Ureter (tissue), 1 donor: ENCODE measurements at regions not wholly inside any gene's neighbourhood (a gene's known extent, or its start where the extent isn't known, plus 50 kb on each side); places are given as distances from the start of the nearest gene placed in this dataset.
"Not testable (repeated sequence)": the region's sequence is repeated elsewhere in the genome, so short reads cannot be mapped to it uniquely, and the experiment has no call there.

Experiments used
- DNase-seq: peaks from one replicate; pipeline ENCODE4 v3.0.0-alpha.2; 2020; ENCODE audit warnings: low spot score
- donor health status: DM: yes; HTN: yes; CAD: no.

- no peak for DNase-seq
Observed at GRCh38 chr7:142500366-142500765, 242.5 kb upstream of the PRSS58 start.

GRCh38 chr7:142499635-142500034, 241.8 kb upstream of the PRSS58 start:
- no peak for DNase-seq

GRCh38 chr7:142498364-142498763, 240.5 kb upstream of the PRSS58 start:
- DNase-seq, result no peak

- DNase-seq, result no peak
Observed at GRCh38 chr7:142496545-142496991, 238.7 kb upstream of the PRSS58 start.

GRCh38 chr7:142495879-142496278, 238.0 kb upstream of the PRSS58 start:
- DNase-seq, result not testable (repeated sequence)

GRCh38 chr7:142495301-142495700, 237.4 kb upstream of the PRSS58 start:
- DNase-seq, result not testable (repeated sequence)

GRCh38 chr7:142494021-142494420, 236.2 kb upstream of the PRSS58 start:
- DNase-seq, result no peak

- DNase-seq, result no peak
Observed at GRCh38 chr7:142488842-142489241, 231.0 kb upstream of the PRSS58 start.

GRCh38 chr7:142488036-142488633, 230.3 kb upstream of the PRSS58 start:
- DNase-seq, result no peak

GRCh38 chr7:142487565-142487964, 229.7 kb upstream of the PRSS58 start:
- not testable (repeated sequence) for DNase-seq

GRCh38 chr7:142487124-142487523, 229.3 kb upstream of the PRSS58 start:
- no peak for DNase-seq

GRCh38 chr7:142485617-142486226, 227.9 kb upstream of the PRSS58 start:
- no peak for DNase-seq

- no peak for DNase-seq
Observed at GRCh38 chr7:142483659-142484317, 225.9 kb upstream of the PRSS58 start.

- DNase-seq, result no peak
Observed at GRCh38 chr7:142482891-142483658, 225.2 kb upstream of the PRSS58 start.

- no peak for DNase-seq
Observed at GRCh38 chr7:142481548-142481947, 223.7 kb upstream of the PRSS58 start.

- DNase-seq, result no peak
Observed at GRCh38 chr7:142478479-142479220, 220.8 kb upstream of the PRSS58 start.

- not testable (repeated sequence) for DNase-seq
Observed at GRCh38 chr7:142477801-142478200, 219.9 kb upstream of the PRSS58 start.

GRCh38 chr7:142477079-142477651, 219.3 kb upstream of the PRSS58 start:
- DNase-seq, result no peak

GRCh38 chr7:142476077-142476476, 218.2 kb upstream of the PRSS58 start:
- no peak for DNase-seq

- no peak for DNase-seq
Observed at GRCh38 chr7:142471820-142472219, 214.0 kb upstream of the PRSS58 start.

GRCh38 chr7:142470544-142470830, 212.6 kb upstream of the PRSS58 start:
- DNase-seq, result no peak
